HPDE6-E6E7 (cell line): ENCODE measurements at regions not wholly inside any gene's neighbourhood (a gene's known extent, or its start where the extent isn't known, plus 50 kb on each side); places are given as distances from the start of the nearest gene placed in this dataset.
"Not testable (repeated sequence)": the region's sequence is repeated elsewhere in the genome, so short reads cannot be mapped to it uniquely, and the experiment has no call there.

Experiments used
- DNase-seq: peaks from one replicate; pipeline ENCODE4 v3.0.0; 2011; ENCODE audit warnings: missing footprints; ENCODE audit errors: extremely low spot score

- no peak for DNase-seq
Observed at GRCh38 chrX:121298499-121298898, 251.1 kb downstream of the GLUD2 start.

GRCh38 chrX:121301356-121301755 lies 253.9 kb downstream of the GLUD2 start:
- DNase-seq = no peak

- no peak for DNase-seq
Observed at GRCh38 chrX:121301822-121302221, 254.4 kb downstream of the GLUD2 start.

- no peak for DNase-seq
Observed at GRCh38 chrX:121307449-121307848, 260.0 kb downstream of the GLUD2 start.

- no peak for DNase-seq
Observed at GRCh38 chrX:121308276-121308805, 260.9 kb downstream of the GLUD2 start.

GRCh38 chrX:121310820-121311219 lies 263.4 kb downstream of the GLUD2 start:
- DNase-seq = no peak

GRCh38 chrX:121320441-121320840 lies 273.0 kb downstream of the GLUD2 start:
- DNase-seq = no peak

- no peak for DNase-seq
Observed at GRCh38 chrX:121322159-121322558, 274.7 kb downstream of the GLUD2 start.

GRCh38 chrX:121323337-121323736 lies 275.9 kb downstream of the GLUD2 start:
- DNase-seq = no peak

GRCh38 chrX:121333942-121334341 lies 286.5 kb downstream of the GLUD2 start:
- no peak for DNase-seq

GRCh38 chrX:121336831-121337421 lies 289.5 kb downstream of the GLUD2 start:
- peak; percentile 2 for DNase-seq

GRCh38 chrX:121337816-121338215 lies 290.4 kb downstream of the GLUD2 start:
- no peak for DNase-seq

GRCh38 chrX:121349263-121349662 lies 301.9 kb downstream of the GLUD2 start:
- DNase-seq = no peak

- no peak for DNase-seq
Observed at GRCh38 chrX:121356139-121356849, 308.9 kb downstream of the GLUD2 start.

GRCh38 chrX:121356850-121357171 lies 309.4 kb downstream of the GLUD2 start:
- DNase-seq = no peak

GRCh38 chrX:121360280-121360679 lies 312.9 kb downstream of the GLUD2 start:
- DNase-seq = no peak

- DNase-seq = no peak
Observed at GRCh38 chrX:121365572-121366161, 318.3 kb downstream of the GLUD2 start.

GRCh38 chrX:121374471-121374870 lies 327.1 kb downstream of the GLUD2 start:
- no peak for DNase-seq

GRCh38 chrX:121381915-121382314 lies 334.5 kb downstream of the GLUD2 start:
- DNase-seq = not testable (repeated sequence)

- no peak for DNase-seq
Observed at GRCh38 chrX:121389976-121390714, 342.7 kb downstream of the GLUD2 start.

GRCh38 chrX:121405826-121406225 lies 358.4 kb downstream of the GLUD2 start:
- no peak for DNase-seq

GRCh38 chrX:121407627-121408026 lies 360.2 kb downstream of the GLUD2 start:
- DNase-seq = no peak
